ENCODE measurements at regions not wholly inside any gene's neighbourhood (a gene's known extent, or its start where the extent isn't known, plus 50 kb on each side); places are given as distances from the start of the nearest gene placed in this dataset.

DNA sequence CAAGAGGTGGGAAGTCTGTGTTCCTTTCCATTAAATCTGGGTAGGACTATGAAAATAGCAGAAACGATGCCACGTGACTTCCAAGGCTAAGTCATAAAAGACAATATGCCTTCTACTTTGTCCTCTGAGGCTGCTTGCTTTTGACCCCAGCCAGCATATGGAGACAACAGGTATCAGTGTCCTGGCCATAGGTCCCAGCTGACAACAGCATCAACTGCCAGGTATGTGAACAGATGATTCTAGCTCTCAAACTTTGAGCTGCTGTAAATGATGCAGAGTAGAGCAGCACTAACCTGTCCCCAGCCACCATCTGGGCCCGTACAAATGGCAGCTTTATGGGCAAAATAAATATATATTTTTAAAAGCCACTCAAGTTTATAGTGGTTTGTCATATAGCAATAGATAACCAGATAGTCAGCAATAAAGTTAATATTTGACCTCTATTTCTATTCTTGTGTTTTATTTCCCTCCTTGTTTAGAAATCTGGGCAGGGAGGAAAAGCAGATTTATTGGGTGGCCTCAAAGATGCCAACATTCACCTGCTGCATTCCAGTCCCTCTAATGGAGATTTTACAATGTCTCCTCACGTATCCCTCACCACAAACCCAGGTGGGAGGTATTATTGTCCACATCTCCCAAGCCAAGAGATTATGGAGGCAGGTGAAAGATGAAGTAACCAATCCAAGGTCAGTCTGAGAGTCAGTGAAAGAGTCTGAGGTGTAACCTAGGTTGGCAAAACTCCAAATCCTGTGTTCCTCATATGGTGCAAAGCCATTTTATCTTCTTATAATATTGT lies 209.6 kb upstream of the LARGE1 start:
- no peaks in the 10 kb centered on the region for H3K36me3 ChIP-seq
- intact Hi-C loops (cut with DNase I; ENCODE audit: low total_unique reads), result no loop called here
- H3K4me1 ChIP-seq, result peaks cover 0 to 3% (median 0%) of the 10 kb centered on the region in 4 donors
- no peak overlapping the region for H3K27ac ChIP-seq
- WGBS, 5 donors, result 81 to 87% (median 83%) methylated on average over 4 of the region's 4 CpGs
- no peak overlapping the region for H3K4me3 ChIP-seq
- no peaks in the 10 kb centered on the region for H3K27me3 ChIP-seq
- TF ChIP-seq POLR2A (IDR thresholded peaks at IDR 0.05) (no peak), POLR2AphosphoS5 (IDR thresholded peaks at IDR 0.05) (no peak), EP300 (IDR thresholded peaks at IDR 0.05) (no peak)
- TF ChIP-seq, protein P1, sequence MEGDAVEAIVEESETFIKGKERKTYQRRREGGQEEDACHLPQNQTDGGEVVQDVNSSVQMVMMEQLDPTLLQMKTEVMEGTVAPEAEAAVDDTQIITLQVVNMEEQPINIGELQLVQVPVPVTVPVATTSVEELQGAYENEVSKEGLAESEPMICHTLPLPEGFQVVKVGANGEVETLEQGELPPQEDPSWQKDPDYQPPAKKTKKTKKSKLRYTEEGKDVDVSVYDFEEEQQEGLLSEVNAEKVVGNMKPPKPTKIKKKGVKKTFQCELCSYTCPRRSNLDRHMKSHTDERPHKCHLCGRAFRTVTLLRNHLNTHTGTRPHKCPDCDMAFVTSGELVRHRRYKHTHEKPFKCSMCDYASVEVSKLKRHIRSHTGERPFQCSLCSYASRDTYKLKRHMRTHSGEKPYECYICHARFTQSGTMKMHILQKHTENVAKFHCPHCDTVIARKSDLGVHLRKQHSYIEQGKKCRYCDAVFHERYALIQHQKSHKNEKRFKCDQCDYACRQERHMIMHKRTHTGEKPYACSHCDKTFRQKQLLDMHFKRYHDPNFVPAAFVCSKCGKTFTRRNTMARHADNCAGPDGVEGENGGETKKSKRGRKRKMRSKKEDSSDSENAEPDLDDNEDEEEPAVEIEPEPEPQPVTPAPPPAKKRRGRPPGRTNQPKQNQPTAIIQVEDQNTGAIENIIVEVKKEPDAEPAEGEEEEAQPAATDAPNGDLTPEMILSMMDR (IDR thresholded peaks at IDR 0.05), result no peak
- no peaks in the 10 kb centered on the region for H3K9me3 ChIP-seq
- DNase-seq, result no peak

DNA sequence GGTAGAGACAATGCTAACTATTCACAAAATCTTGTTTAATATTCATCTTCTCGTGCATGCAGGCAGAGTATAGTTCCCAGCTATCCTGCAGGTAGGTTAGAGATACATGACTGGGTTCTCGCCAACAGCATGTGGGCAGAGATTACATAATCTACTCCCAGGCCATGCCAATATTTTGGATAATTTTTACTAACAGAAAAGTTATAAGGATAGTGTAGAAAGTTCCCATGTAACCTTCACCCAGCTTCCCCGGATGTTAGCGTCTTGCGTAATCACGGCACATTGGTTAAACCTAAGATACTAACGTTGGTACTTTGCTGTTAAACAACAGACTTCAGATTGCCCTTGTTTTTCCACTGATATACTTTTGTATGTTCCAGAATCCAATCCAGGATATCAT lies 215.5 kb upstream of the LARGE1 start:
- DNase-seq, result no peak
- Histone ChIP-seq H3K4me3 (no peak overlapping the region), H3K4me1 (no peaks in the 10 kb centered on the region), H3K9me3 (no peaks in the 10 kb centered on the region), H3K27me3 (no peaks in the 10 kb centered on the region), H3K36me3 (no peaks in the 10 kb centered on the region), H3K27ac (no peak overlapping the region)
- no peak for TF ChIP-seq EP300 (IDR thresholded peaks at IDR 0.05)
- WGBS, 5 donors, result 36 to 76% (median 45%) methylated on average over 7 of the region's 7 CpGs
- intact Hi-C loops (cut with DNase I; ENCODE audit: low total_unique reads), result no loop called here

DNA sequence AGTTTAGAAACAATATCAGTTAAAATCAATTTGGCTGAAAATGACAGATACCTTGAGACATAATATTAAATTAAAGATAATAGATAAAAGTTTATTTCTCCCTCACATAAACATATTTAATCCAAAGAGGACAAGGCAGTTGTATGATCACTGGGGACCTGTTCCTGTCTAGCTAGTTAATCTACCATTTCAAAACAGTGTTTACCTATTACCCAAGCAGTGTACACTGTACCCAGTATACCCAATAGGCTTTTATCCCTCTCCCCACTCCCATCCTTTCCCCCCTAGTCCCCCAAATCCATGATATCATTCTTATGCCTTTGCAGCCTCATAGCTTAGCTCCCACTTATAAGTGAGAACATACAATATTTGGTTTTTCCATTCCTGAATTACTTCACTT lies 229.7 kb upstream of the LARGE1 start:
- TF ChIP-seq, protein P1 (IDR thresholded peaks at IDR 0.05), result no peak
- TF ChIP-seq POLR2A (IDR thresholded peaks at IDR 0.05) (no peak), POLR2AphosphoS5 (IDR thresholded peaks at IDR 0.05) (no peak), EP300 (IDR thresholded peaks at IDR 0.05) (no peak)
- Histone ChIP-seq H3K27me3 (no peaks in the 10 kb centered on the region), H3K4me1 (no peaks in the 10 kb centered on the region), H3K4me3 (no peak overlapping the region), H3K27ac (no peak overlapping the region), H3K36me3 (no peaks in the 10 kb centered on the region), H3K9me3 (peaks cover 2 to 21% (median 12%) of the 10 kb centered on the region in 4 donors)
- no peak for DNase-seq
- intact Hi-C loops (cut with DNase I; ENCODE audit: low total_unique reads), result loop anchor here (10.0 kb wide), 1 partner anchor 65 kb away; no protein-coding TSS in a partner anchor

DNA sequence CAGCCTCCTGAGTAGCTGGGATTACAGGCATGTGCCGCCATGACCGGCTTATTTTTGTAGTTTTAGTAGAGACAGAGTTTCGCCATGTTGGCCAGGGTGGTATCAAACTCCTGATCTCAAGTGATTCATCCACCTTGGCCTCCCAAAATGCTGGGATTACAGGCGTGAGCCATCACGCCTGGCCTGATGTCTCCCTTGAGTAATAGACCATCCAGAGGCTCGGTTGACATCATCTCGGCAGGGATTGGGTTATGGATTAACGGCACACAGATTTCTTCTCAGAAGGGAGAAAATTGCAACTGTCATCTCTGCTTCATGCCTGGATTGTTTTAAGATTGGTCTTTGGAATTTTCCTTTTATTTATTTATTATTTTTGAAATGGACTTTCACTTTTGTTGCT lies 239.2 kb upstream of the LARGE1 start:
- Histone ChIP-seq H3K36me3 (no peaks in the 10 kb centered on the region), H3K27ac (no peak overlapping the region), H3K27me3 (peaks cover 0 to 5% (median 0%) of the 10 kb centered on the region in 3 donors), H3K9me3 (no peaks in the 10 kb centered on the region), H3K4me1 (no peaks in the 10 kb centered on the region), H3K4me3 (no peak overlapping the region)
- 82 to 90% (median 88%) methylated on average over 8 of the region's 8 CpGs for WGBS, 5 donors
- no peak for TF ChIP-seq EP300 (IDR thresholded peaks at IDR 0.05)
- TF ChIP-seq POLR2A (IDR thresholded peaks at IDR 0.05), result no peak
- no peak for TF ChIP-seq POLR2AphosphoS5 (IDR thresholded peaks at IDR 0.05)
- TF ChIP-seq, protein P1 (IDR thresholded peaks at IDR 0.05), result no peak
- DNase-seq, result no peak
- intact Hi-C loops (cut with DNase I; ENCODE audit: low total_unique reads), result loop anchor here (10.0 kb wide), 1 partner anchor 55 kb away; no protein-coding TSS in a partner anchor

Data from stomach (tissue), 8 donors.